Adrenal gland (tissue), 9 donors: ENCODE measurements at regions not wholly inside any gene's neighbourhood (a gene's known extent, or its start where the extent isn't known, plus 50 kb on each side); places are given as distances from the start of the nearest gene placed in this dataset.

Experiments used
- DNase-seq, 7 donors: peaks; one replicate each; pipeline ENCODE4 v3.0.0-alpha.2; 2019 to 2020
- H3K27ac ChIP-seq, 5 donors: fragments of 200-600 bp; sonication (generic) in 4 of 5; 1 replicate in 3 of 5; 2 replicates in 2 of 5; pipeline versions ENCODE4 v1.5.1 to v1.8.0; 2016 to 2020; ENCODE audit warnings: mild to moderate bottlenecking in 1 of 5
- H3K27me3 ChIP-seq: fragments of 200-600 bp; 2 replicates; pipeline ENCODE4 v1.8.0; 2021
- H3K36me3 ChIP-seq, 2 donors: fragments of 200-600 bp; replicated peaks in 1 of 2; 1 replicate in 1 of 2; 2 replicates in 1 of 2; pipeline versions ENCODE4 v1.5.1 to v1.8.0; 2018 to 2022
- H3K4me1 ChIP-seq, 2 donors: fragments of 200-600 bp; replicated peaks in 1 of 2; 1 replicate in 1 of 2; 2 replicates in 1 of 2; pipeline versions ENCODE4 v1.5.1 to v1.8.0; 2018 to 2021
- H3K4me3 ChIP-seq, 4 donors: fragments of 200-600 bp; sonication (generic) in 3 of 4; one replicate each; pipeline ENCODE4 v1.5.1; 2016 to 2018
- H3K9me3 ChIP-seq, 3 donors: fragments of 200-600 bp; sonication (generic) in 1 of 3; replicated peaks in 1 of 3; 1 replicate in 2 of 3; 2 replicates in 1 of 3; pipeline versions ENCODE4 v1.5.1 to v1.8.0; 2016 to 2021
- CTCF ChIP-seq, 6 experiments: fragments of 450-650 bp in 4 of 6; fragments of 200-600 bp in 2 of 6; sonication (generic) in 1 of 6; IDR thresholded peaks; 1 replicate in 5 of 6; 2 replicates in 1 of 6; pipeline versions ENCODE4 v1.5.1 to v1.8.0; 2016 to 2021; ENCODE audit warnings: antibody characterized with exemption in 6 of 6, mild to moderate bottlenecking in 2 of 6, moderate library complexity in 1 of 6
- POLR2A ChIP-seq, 2 donors: fragments of 450-650 bp; IDR thresholded peaks; one replicate each; pipeline ENCODE4 v1.6.1; 2017; ENCODE audit warnings: antibody characterized with exemption in 2 of 2, mild to moderate bottlenecking in 2 of 2, moderate library complexity in 1 of 2
- WGBS, 4 donors: extraction: QIAGEN DNeasy Blood & Tissue Kit in 2 of 4; methylation state at CpG; one replicate each; pipeline versions ENCODE4 v1.1.5 to v1.1.7; 2013 to 2017; 5-methylcytosine and 5-hydroxymethylcytosine counted together
- intact Hi-C, 2 donors: fragments of 100-400 bp; cut with DNase I; formaldehyde crosslinking; loops; one replicate each; pipeline versions ENCODE4 v1.14.1 to v1.15.0; 2022 to 2023
- donor health status: healthy with polysubstance abuse.
- donor health status: Bipolar disorder and iron deficiency.
- donor health status: DM: yes; HTN: yes; CAD: no.
- donor health status: DM: no; HTN: no; CAD: no.
- donor health status: DM: no; HTN: no; CAD: no.

DNA sequence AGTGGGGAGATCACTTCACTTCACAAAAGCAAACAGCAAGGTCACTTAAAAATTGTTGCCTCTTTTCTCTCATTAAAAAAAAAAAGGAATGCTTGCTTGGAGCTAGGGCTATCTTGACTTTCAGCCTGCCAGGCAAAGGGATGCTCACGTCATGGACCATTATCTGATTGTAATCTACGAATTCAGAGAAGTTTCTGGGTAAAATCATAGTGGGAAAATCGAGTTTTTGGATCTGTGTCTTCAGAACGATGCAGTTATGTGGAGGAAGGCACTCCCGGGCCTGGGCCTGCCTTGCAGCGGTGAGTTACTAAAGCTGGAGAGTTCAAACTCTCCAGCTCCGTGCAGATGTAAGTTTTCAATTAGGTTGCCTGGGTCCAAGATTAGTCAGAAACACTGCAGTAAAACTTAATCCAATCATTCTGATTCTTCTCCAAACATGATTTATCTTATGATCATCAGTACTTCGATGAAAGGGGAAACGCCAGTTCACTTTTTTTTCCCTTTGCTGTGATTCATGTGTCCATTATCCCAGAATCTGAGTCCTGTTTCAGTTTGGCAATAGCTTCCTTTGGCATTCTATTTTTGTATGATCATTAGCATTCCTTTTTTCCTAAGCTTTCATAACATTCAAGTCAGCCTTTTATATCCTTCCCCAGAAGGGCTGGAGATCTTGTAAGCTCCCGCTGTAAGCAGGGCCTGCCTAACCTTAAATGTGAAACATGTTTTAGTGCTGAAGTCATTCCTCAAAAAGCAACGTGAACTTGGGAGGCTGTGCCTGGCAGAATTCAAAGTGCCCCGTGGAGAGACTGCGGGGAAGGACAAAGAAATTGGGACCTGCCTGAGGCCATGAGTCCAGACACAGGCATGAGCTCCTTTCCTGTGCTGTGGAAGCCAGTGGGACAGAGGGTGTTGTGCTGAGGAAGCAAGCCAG, 119.3 kb upstream of the TWIST2 start:
- peaks cover 0 to 12% of the 10 kb centered on the region in 2 donors for H3K4me1 ChIP-seq
- WGBS, 4 donors = 54 to 58% (median 55%) methylated on average over 13 of the region's 13 CpGs
- peak in 1 of 7 donors; percentile 16 for DNase-seq
- no peaks in the 10 kb centered on the region for H3K36me3 ChIP-seq
- peak overlapping the region in 3 of 5 donors; percentile 11 to 83 (median 40) for H3K27ac ChIP-seq
- intact Hi-C loops = no loop called here
- no peak overlapping the region for H3K4me3 ChIP-seq
- TF ChIP-seq POLR2A (IDR thresholded peaks at IDR 0.05) (no peak), CTCF (IDR thresholded peaks at IDR 0.05) (no peak)
- no peaks in the 10 kb centered on the region for H3K27me3 ChIP-seq
- no peaks in the 10 kb centered on the region for H3K9me3 ChIP-seq

GRCh38 chr2:238729261-238729935, 118.5 kb upstream of the TWIST2 start:
- 71 to 89% (median 81%) methylated on average over 5 to 11 of the region's 11 CpGs for WGBS, 4 donors
- Histone ChIP-seq H3K4me3 (no peak overlapping the region), H3K9me3 (peaks cover 0 to 4% (median 0%) of the 10 kb centered on the region in 3 donors), H3K4me1 (peaks cover 0 to 12% of the 10 kb centered on the region in 2 donors), H3K36me3 (no peaks in the 10 kb centered on the region), H3K27me3 (no peaks in the 10 kb centered on the region), H3K27ac (peak overlapping the region in 3 of 5 donors; percentile 11 to 83 (median 40))
- DNase-seq = peak in 1 of 7 donors; percentile 6
- no peak for TF ChIP-seq POLR2A (IDR thresholded peaks at IDR 0.05)
- no peak for TF ChIP-seq CTCF (IDR thresholded peaks at IDR 0.05)
- intact Hi-C loops = no loop called here

- Histone ChIP-seq H3K4me3 (no peak overlapping the region), H3K4me1 (peaks cover 0 to 12% of the 10 kb centered on the region in 2 donors), H3K27me3 (no peaks in the 10 kb centered on the region), H3K27ac (peak overlapping the region in 1 of 5 donors; percentile 83), H3K9me3 (peaks cover 0 to 4% (median 0%) of the 10 kb centered on the region in 3 donors), H3K36me3 (no peaks in the 10 kb centered on the region)
- WGBS, 4 donors = 73 to 87% (median 84%) methylated on average over 6 to 17 of the region's 17 CpGs
- intact Hi-C loops = no loop called here
- TF ChIP-seq CTCF (IDR thresholded peaks at IDR 0.05) (no peak), POLR2A (IDR thresholded peaks at IDR 0.05) (no peak)
- peak in 1 of 7 donors; percentile 9 for DNase-seq
Measured at GRCh38 chr2:238730001-238730669, 117.8 kb upstream of the TWIST2 start.

- Histone ChIP-seq H3K27me3 (no peaks in the 10 kb centered on the region), H3K4me3 (no peak overlapping the region), H3K27ac (no peak overlapping the region), H3K4me1 (peaks cover 0 to 12% of the 10 kb centered on the region in 2 donors), H3K9me3 (peaks cover 0 to 4% (median 0%) of the 10 kb centered on the region in 3 donors), H3K36me3 (no peaks in the 10 kb centered on the region)
- intact Hi-C loops = no loop called here
- TF ChIP-seq POLR2A (IDR thresholded peaks at IDR 0.05) (no peak), CTCF (IDR thresholded peaks at IDR 0.05) (no peak)
- no peak for DNase-seq
- 78 to 84% (median 84%) methylated on average over 4 of the region's 4 CpGs for WGBS, 4 donors
Measured at GRCh38 chr2:238730881-238731280, 117.0 kb upstream of the TWIST2 start.
